ENCODE measurements at regions not wholly inside any gene's neighbourhood (a gene's known extent, or its start where the extent isn't known, plus 50 kb on each side); places are given as distances from the start of the nearest gene placed in this dataset.

GRCh38 chr6:74857157-74857556 lies 348.7 kb downstream of the COL12A1 start:
- TF ChIP-seq CTCF (IDR thresholded peaks at IDR 0.05 in 2 of 3, conservative IDR thresholded peaks at IDR 0.05 in 1 of 3; ENCODE audit: insufficient read depth in 2 of 3, low read depth in 1 of 3, low read length in 3 of 3) (no peak), ETV6 (IDR thresholded peaks at IDR 0.05; ENCODE audit: borderline replicate concordance in 1 of 2, low read depth in 2 of 2, low read length in 1 of 2) (no peak), ETV6 (CRISPR knock-in tag; IDR thresholded peaks at IDR 0.05; ENCODE audit: borderline replicate concordance) (no peak), LCOR (CRISPR knock-in tag; IDR thresholded peaks at IDR 0.05) (no peak), CBX5 (IDR thresholded peaks at IDR 0.05; ENCODE audit: borderline replicate concordance, low read depth) (no peak), NFATC3 (IDR thresholded peaks at IDR 0.05) (no peak), NRF1 (conservative IDR thresholded peaks at IDR 0.05 in 1 of 2, IDR thresholded peaks at IDR 0.05 in 1 of 2) (no peak), KLF13 (tag; IDR thresholded peaks at IDR 0.05; ENCODE audit: borderline replicate concordance, low read depth) (no peak), HMGN3 (IDR thresholded peaks at IDR 0.05; ENCODE audit: borderline replicate concordance, extremely low read depth, insufficient read length, low read depth, low read length) (no peak), RNF2 (IDR thresholded peaks at IDR 0.05) (no peak)

Data from K562 (cell line).